HPDE6-E6E7 (cell line): ENCODE measurements at regions not wholly inside any gene's neighbourhood (a gene's known extent, or its start where the extent isn't known, plus 50 kb on each side); places are given as distances from the start of the nearest gene placed in this dataset.

ENCODE experiments used
- DNase-seq: peaks from one replicate; pipeline ENCODE4 v3.0.0; 2011; ENCODE audit warnings: missing footprints; ENCODE audit errors: extremely low spot score

- DNase-seq, result no peak
These were observed 471.4 kb upstream of the PKDCC start for GRCh38 chr2:41576423-41576822.

- no peak for DNase-seq
These were observed 468.0 kb upstream of the PKDCC start for GRCh38 chr2:41579806-41580205.

- DNase-seq, result no peak
These were observed 467.0 kb upstream of the PKDCC start for GRCh38 chr2:41580806-41581205.

DNA sequence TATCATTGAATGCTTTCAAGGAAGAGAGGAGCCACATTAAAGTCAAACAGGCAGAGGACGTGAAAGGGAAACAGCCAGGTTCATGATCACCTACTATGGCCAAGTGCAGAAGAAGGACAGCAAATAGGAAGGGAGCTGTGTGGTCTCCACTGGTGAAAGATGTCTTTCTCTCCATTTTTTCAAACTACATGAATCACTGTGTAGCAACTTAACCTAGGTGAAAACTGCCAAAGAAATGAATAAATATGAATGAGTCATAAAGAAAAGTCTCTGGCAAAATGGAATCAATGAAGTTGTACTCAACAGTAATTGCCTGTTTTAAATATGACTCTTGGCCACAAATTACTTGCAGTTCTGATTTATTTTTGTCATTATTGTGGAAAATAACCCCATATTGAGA, 452.6 kb upstream of the PKDCC start:
- no peak for DNase-seq

GRCh38 chr2:41597680-41598079, 450.1 kb upstream of the PKDCC start:
- DNase-seq, result no peak

- DNase-seq, result no peak
These were observed 449.5 kb upstream of the PKDCC start for GRCh38 chr2:41598161-41598894.

- DNase-seq, result no peak
These were observed 447.4 kb upstream of the PKDCC start for GRCh38 chr2:41600460-41600859.

DNA sequence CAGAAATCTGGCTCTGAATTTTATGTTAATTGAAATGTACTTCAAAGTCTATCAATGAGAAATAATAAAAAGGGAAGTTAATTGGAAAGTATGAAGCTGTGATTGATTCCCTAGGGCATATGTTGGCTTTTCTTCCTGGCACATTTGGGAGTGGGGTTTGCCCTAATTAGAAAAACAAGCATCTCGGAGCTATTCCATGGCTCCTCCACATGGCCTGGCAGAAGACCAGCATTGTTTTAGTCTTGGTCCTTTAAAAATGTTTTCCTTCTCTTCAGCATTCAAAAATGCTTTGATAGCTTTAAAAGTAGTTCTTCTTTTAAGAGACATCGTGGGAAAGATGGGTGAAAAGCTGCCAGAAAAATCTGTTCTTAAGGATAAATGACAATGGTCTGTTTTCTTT, 445.5 kb upstream of the PKDCC start:
- no peak for DNase-seq

GRCh38 chr2:41605311-41605710, 442.5 kb upstream of the PKDCC start:
- no peak for DNase-seq

GRCh38 chr2:41605914-41606313, 441.9 kb upstream of the PKDCC start:
- no peak for DNase-seq

DNA sequence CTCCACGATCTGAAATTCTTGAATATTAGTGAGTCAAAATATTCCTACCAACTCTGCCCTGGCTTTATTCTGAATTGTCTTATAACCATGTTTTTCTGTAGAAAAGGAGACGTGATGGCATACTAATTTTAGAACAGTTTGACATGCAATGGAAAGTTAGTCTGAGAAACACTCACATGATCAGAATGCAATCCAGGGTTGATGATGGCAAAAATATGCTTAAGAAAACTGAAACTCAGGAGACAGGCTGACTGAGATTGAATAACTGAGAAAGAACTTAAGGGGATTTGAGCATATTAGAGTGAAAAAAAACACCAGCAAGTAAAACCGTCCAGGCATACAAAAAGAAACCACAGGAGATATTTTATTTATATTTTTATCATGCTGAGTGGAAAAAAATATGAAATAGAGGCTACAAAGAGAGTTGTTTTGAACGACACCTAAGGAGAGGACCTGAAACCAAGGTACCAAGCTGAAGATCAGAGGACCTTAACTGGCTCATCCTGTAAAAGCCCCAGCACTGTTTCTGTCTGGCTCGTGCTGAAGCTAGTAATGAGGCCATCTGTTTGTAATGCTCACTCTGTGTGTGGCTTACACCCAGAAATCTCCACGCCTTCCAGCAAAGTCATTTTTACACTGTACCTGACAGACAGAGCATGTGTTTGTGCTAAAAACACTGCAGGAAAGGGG, 437.2 kb upstream of the PKDCC start:
- no peak for DNase-seq

DNA sequence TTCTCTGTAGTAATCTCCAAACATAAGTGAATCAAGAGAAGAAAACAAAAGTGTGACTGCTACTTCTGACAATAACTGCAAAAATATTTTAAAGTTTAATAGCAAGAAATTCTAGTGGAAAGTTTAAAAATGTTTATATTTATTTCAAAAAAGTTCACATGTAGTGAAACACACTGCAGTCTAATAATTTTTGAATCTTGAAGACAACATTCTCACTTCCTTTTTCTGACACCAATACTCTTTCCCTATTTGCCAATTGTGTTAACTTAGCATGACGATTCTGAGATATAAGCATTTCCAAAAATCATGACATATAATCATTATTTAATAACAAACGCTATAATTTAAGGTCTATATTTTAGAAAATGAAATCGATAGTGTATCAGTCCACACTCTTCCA, 429.1 kb upstream of the PKDCC start:
- no peak for DNase-seq

GRCh38 chr2:41621095-41621494, 426.7 kb upstream of the PKDCC start:
- DNase-seq, result no peak

DNA sequence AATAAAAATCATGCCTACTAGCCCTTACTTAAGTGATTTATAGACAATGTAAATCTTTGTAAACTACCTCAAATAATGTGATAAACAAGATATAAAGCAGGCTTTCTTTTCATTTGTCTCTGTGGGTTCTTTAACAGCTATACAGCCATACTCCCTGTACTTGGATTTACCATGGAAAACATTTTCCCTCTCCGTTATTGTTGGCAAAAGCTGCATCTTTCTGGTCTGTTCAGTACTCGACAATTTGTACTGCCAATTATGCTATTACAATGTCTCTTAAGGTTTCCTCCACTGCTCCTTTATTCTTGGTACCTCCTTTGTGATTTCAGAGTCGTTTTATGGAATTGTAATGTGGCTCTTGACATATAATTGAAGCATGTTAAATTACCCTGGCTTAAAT, 426.3 kb upstream of the PKDCC start:
- no peak for DNase-seq

GRCh38 chr2:41622301-41622700, 425.5 kb upstream of the PKDCC start:
- no peak for DNase-seq

GRCh38 chr2:41626936-41627335, 420.9 kb upstream of the PKDCC start:
- no peak for DNase-seq

- no peak for DNase-seq
These were observed 413.1 kb upstream of the PKDCC start for GRCh38 chr2:41634686-41635085.

DNA sequence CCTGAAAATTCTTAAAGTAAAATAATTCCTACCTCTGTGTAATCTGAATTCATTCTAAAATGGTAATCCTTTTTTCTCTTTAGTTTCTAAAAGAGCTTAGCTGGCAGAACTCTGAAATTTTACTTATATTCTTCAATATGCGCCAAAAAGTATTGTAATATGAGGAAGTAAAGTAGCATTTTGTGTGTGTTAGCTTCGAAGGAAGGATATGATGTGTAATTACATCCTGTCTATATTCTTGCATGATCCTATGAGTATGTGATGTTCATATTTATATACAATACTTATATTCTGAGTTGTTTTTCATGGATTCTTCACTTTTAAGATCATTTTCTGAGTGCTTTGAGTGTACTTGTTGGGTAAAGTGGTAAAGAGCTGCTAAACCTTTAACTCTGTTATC, 402.9 kb upstream of the PKDCC start:
- DNase-seq, result no peak

DNA sequence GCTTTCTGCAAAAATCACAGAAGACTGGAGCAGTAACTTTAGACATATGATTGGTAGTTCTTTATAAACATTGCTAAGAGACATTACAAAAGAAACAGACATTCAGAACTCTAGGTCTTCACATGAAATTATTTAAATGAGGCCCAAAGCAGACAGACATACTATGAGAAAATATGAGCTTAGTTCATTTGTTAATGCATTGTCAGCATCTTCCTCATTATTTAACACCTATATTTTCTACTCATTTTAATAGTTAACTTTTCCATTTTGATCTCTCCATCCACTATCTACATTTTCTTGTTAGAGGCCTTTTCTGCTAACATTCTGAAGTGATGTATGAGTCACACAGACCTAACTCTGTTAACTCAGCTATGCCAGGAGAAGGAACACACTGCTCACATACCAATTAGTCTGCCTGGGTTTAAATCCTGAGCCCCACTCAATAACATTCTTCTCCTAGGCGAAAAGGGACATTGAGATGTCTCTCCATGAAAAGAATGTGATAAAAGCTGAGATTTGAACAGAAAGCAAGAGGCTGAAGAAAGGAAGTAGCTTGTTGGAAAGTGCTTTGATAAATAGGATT, 400.3 kb upstream of the PKDCC start:
- DNase-seq, result no peak

DNA sequence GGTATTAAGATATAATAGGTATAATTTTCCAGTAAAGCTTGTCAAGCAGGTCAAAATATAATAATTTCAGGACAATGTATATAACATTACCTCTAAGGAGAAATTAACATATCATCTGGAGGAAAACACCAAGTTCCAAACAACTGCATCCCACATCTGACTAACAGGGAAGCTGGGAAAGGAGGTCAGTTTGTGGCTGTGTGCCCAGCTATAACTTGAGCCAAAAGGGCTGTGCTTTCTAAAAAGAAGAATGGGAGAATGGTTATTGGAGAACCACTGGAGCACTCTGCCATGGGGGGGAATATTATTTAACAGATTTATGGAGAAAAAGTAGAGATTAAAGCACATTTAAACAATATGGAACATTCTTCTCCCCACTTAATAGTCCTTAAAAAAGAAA, 390.6 kb upstream of the PKDCC start:
- DNase-seq, result no peak

- no peak for DNase-seq
These were observed 388.1 kb upstream of the PKDCC start for GRCh38 chr2:41659758-41660157.

DNA sequence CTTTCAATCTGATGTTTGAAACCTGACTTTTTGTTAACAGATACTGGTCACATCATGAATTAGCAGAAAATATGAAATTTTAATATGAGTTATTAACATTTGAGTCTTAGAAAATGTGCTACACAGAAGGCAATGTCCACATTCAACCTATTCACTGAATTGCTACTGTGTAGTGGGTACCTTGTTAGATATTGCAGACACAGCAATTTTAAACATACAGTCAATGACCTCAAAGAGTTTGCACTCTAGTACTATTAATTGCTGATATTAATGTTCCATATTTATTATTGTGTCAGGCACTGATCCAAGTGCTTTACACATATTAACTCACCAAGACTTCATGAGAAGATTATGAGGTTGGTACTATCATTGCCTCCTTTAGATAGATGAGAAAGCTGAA, 385.4 kb upstream of the PKDCC start:
- DNase-seq, result no peak

GRCh38 chr2:41663056-41663455, 384.8 kb upstream of the PKDCC start:
- DNase-seq, result no peak
